Mucosa of rectum (tissue), 2 donors: ENCODE measurements at regions not wholly inside any gene's neighbourhood (a gene's known extent, or its start where the extent isn't known, plus 50 kb on each side); places are given as distances from the start of the nearest gene placed in this dataset.

Experiments
- H3K27ac ChIP-seq, 2 donors: one replicate each; pipeline ENCODE4 v1.7.0; 2013; ENCODE audit warnings: inconsistent platforms in 2 of 2, low read depth in 2 of 2, low read length in 2 of 2
- H3K27me3 ChIP-seq, 2 donors: one replicate each; pipeline ENCODE4 v1.7.0; 2013; ENCODE audit warnings: low read length in 2 of 2; ENCODE audit not compliant: control insufficient read depth in 2 of 2, insufficient read depth in 2 of 2
- H3K36me3 ChIP-seq, 2 donors: one replicate each; pipeline ENCODE4 v1.7.0; 2013; ENCODE audit warnings: low read length in 2 of 2; ENCODE audit not compliant: control insufficient read depth in 2 of 2, insufficient read depth in 2 of 2
- H3K4me1 ChIP-seq, 2 donors: one replicate each; pipeline ENCODE4 v1.7.0; 2013; ENCODE audit warnings: low read length in 2 of 2, mild to moderate bottlenecking in 1 of 2; ENCODE audit not compliant: control insufficient read depth in 2 of 2, insufficient read depth in 2 of 2
- H3K4me3 ChIP-seq, 2 donors: one replicate each; pipeline ENCODE4 v1.7.0; 2013; ENCODE audit warnings: low read length in 2 of 2
- H3K9ac ChIP-seq, 2 donors: one replicate each; pipeline ENCODE4 v1.7.0; 2013; ENCODE audit warnings: low read length in 2 of 2, low read depth in 1 of 2, mild to moderate bottlenecking in 1 of 2
- H3K9me3 ChIP-seq, 2 donors: one replicate each; pipeline ENCODE4 v1.7.0; 2013; ENCODE audit warnings: low read length in 2 of 2; ENCODE audit not compliant: control insufficient read depth in 2 of 2
- donor health status: healthy.
- donor health status: Normal muscosa, but diverticular disease.

GRCh38 chr5:67379753-67380152, 183.2 kb upstream of the CD180 start:
- Histone ChIP-seq H3K27me3 (no peaks in the 10 kb centered on the region), H3K9me3 (no peaks in the 10 kb centered on the region), H3K9ac (no peak overlapping the region), H3K36me3 (no peaks in the 10 kb centered on the region), H3K4me1 (no peaks in the 10 kb centered on the region), H3K4me3 (no peak overlapping the region), H3K27ac (no peak overlapping the region)

DNA sequence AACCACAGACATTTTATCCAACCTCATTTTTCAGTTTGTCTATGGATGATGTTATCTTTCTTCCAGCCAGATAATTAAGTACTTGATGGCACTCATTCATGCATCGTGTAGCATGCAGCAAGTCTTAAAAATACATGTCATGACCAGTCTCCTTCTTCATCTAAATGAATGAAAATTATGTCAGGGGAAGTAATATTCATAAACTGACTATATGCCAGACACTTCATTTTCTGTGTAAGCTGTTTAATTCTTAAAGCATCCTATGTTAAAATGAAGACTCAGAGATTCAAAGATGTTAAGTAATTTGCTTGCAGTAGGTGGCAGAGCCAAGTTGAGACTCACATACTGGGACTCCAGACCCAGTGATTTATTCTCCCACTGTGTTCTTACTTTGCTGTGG, 181.7 kb upstream of the CD180 start:
- Histone ChIP-seq H3K36me3 (no peaks in the 10 kb centered on the region), H3K4me1 (no peaks in the 10 kb centered on the region), H3K9ac (no peak overlapping the region)

DNA sequence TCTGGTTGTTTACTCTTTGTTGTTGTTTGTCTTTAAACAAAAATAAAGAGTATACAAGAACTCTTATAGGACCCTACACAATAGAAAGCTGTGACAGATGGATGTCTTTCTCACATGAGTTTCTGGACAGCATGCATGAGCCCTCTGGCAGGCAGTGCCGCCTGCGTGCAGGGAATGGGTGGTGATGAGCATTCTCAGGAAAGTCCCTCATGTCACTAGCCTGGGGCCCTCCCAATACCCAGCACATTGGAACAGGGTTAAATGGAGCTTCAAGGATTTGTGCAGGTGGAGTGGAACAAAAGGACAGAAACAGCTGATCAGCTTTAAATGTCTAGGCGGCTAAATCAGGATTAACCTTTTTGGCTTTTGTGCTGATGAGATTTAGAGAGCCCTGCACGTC, 181.0 kb upstream of the CD180 start:
- H3K36me3 ChIP-seq = no peaks in the 10 kb centered on the region
- no peaks in the 10 kb centered on the region for H3K27me3 ChIP-seq
- no peak overlapping the region for H3K9ac ChIP-seq
- H3K4me1 ChIP-seq = no peaks in the 10 kb centered on the region
- H3K4me3 ChIP-seq = no peak overlapping the region
- H3K27ac ChIP-seq = no peak overlapping the region
- no peaks in the 10 kb centered on the region for H3K9me3 ChIP-seq

More for the DNA sequence above, 181.7 kb upstream of the CD180 start:
- Histone ChIP-seq H3K27ac (no peak overlapping the region), H3K4me3 (no peak overlapping the region), H3K9me3 (no peaks in the 10 kb centered on the region), H3K27me3 (no peaks in the 10 kb centered on the region)

DNA sequence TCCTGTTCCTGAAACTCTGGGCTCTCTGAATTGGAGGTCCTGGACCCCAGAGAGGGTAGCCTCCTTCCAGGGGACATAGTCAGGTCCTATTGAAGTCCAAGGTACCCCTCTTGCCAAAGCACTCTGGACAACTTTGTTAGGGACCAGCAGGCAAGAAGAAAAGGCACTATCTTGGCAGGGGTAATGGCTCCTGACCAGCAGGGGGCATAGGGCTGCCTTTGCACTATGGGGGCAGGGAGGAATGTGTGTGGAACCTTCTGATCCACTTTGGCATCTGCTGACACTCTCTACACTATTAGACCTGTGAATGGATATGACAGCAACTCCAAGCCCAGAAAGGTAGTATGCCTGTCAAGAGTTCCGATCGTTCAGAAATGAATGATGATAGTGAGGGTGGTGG, 179.0 kb upstream of the CD180 start:
- H3K36me3 ChIP-seq = no peaks in the 10 kb centered on the region
- no peak overlapping the region for H3K4me3 ChIP-seq
- H3K4me1 ChIP-seq = no peaks in the 10 kb centered on the region

DNA sequence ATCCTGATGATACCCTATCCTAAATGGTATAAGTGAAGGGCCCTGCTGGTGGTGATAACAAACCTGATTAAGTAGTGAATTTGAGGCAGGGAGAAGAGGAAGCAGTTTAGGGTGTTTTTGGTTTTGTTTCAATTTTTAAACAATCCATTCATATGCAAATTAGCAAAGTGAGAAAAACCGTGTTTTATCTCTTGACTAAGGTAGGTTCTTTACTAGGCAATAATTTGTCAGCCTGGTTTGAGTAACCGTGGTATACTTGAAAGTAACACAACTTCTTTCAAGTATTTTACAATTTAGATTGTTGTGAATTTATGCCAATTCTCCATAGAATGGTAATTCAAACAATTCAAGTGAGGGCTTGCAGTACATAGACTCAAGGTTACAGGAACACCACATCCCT, 177.8 kb upstream of the CD180 start:
- no peak overlapping the region for H3K9ac ChIP-seq
- H3K36me3 ChIP-seq = no peaks in the 10 kb centered on the region
- no peaks in the 10 kb centered on the region for H3K9me3 ChIP-seq
- H3K27me3 ChIP-seq = no peaks in the 10 kb centered on the region
- H3K4me3 ChIP-seq = no peak overlapping the region
- no peak overlapping the region for H3K27ac ChIP-seq
- no peaks in the 10 kb centered on the region for H3K4me1 ChIP-seq

More for the DNA sequence above, 179.0 kb upstream of the CD180 start:
- no peak overlapping the region for H3K27ac ChIP-seq
- H3K9ac ChIP-seq = no peak overlapping the region
- H3K9me3 ChIP-seq = no peaks in the 10 kb centered on the region
- H3K27me3 ChIP-seq = no peaks in the 10 kb centered on the region

GRCh38 chr5:67373518-67373917, 176.9 kb upstream of the CD180 start:
- H3K27ac ChIP-seq = no peak overlapping the region
- H3K4me3 ChIP-seq = no peak overlapping the region
- no peaks in the 10 kb centered on the region for H3K27me3 ChIP-seq
- H3K9ac ChIP-seq = no peak overlapping the region
- no peaks in the 10 kb centered on the region for H3K9me3 ChIP-seq
- H3K4me1 ChIP-seq = no peaks in the 10 kb centered on the region
- no peaks in the 10 kb centered on the region for H3K36me3 ChIP-seq

DNA sequence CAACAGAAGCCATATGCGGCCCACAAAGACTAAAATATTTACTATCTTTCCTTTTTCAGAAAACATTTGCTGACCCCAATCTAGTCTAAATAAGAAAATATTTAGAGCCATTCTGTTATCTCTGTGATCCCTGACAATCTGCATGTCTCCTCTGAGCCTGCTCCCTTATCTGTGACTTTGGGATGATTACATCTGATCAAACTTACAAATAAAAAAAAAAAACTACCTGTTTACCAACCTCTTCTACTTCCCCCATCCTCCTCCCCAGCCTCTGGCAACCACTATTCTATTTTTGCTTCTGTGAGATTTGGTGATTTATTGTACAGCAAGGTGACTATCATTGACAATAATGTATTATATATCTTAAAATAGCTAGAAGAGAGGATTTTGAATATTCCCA, 176.3 kb upstream of the CD180 start:
- Histone ChIP-seq H3K9ac (no peak overlapping the region), H3K4me1 (no peaks in the 10 kb centered on the region)

GRCh38 chr5:67371924-67372323, 175.3 kb upstream of the CD180 start:
- Histone ChIP-seq H3K9me3 (no peaks in the 10 kb centered on the region), H3K4me1 (no peaks in the 10 kb centered on the region), H3K4me3 (no peak overlapping the region), H3K27me3 (no peaks in the 10 kb centered on the region), H3K9ac (no peak overlapping the region), H3K36me3 (no peaks in the 10 kb centered on the region), H3K27ac (no peak overlapping the region)

More for the DNA sequence above, 176.3 kb upstream of the CD180 start:
- Histone ChIP-seq H3K27me3 (no peaks in the 10 kb centered on the region), H3K9me3 (no peaks in the 10 kb centered on the region), H3K4me3 (no peak overlapping the region), H3K36me3 (no peaks in the 10 kb centered on the region), H3K27ac (no peak overlapping the region)

DNA sequence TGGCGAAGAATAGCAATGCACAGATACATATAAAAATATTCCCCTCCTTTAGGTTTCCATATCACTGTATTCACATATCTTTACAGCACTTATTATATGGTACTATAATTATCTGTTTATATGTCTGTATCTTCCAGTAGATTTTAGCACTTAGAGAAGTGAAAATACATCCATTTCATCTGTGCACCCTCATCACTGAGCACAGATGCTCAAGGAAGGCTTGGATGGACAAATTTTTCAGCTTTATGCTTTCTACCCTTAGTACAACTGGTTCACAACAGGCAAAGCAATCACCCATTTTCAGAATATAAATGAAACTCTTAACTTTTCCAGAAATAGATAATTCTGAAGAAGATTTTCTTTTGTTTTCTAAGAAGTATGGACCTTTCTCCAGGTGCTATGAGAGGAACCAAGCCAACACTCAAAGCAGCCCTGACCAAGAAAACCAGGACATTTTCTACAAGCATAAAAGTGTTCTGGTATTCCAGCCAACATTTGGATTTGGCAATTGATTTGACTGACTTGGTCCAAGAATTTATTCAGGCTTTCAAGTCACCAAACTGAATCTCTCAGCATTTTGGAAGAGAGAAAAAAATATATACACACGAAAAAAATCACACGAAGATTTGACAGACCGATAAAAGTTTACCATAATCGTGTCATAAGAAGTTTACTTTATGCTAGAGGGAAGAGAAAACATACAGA, 170.2 kb upstream of the CD180 start:
- Histone ChIP-seq H3K4me1 (no peaks in the 10 kb centered on the region), H3K9me3 (no peaks in the 10 kb centered on the region), H3K4me3 (no peak overlapping the region), H3K27ac (no peak overlapping the region), H3K9ac (no peak overlapping the region), H3K27me3 (no peaks in the 10 kb centered on the region), H3K36me3 (no peaks in the 10 kb centered on the region)

DNA sequence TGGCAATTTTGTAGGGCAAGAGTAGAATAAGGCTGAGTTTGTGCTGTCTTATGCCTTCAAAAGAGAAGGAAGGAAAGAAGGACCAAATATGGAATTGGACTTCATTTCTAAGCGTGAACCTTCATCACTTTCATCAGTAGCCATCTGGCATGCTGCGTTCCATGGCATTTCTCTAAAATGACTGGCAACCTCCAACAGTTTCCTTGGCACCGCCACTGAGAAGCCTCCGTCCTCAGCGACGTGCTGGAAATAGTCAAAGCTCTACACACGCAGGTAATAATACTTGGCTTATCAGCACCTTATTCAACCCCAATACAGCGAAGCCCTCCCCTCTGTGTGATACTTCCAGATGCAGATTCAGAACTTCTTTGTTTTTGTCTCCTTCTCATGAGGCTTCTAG, 169.7 kb upstream of the CD180 start:
- Histone ChIP-seq H3K27ac (no peak overlapping the region), H3K4me3 (no peak overlapping the region), H3K9me3 (no peaks in the 10 kb centered on the region), H3K27me3 (no peaks in the 10 kb centered on the region), H3K36me3 (no peaks in the 10 kb centered on the region), H3K9ac (no peak overlapping the region), H3K4me1 (no peaks in the 10 kb centered on the region)
